Kidney epithelial cell (primary cell): ENCODE measurements at regions not wholly inside any gene's neighbourhood (a gene's known extent, or its start where the extent isn't known, plus 50 kb on each side); places are given as distances from the start of the nearest gene placed in this dataset.

Source experiments
- DNase-seq: peaks from one replicate; pipeline ENCODE4 v3.0.0-alpha.2; 2010; ENCODE audit warnings: low read depth
- H3K27me3 ChIP-seq: 2 replicates; pipeline ENCODE4 v1.6.0; 2011; ENCODE audit warnings: low read length; ENCODE audit not compliant: control insufficient read depth, insufficient read depth
- H3K36me3 ChIP-seq: 2 replicates; pipeline ENCODE4 v1.5.1; 2011; ENCODE audit warnings: low read length; ENCODE audit not compliant: control insufficient read depth, insufficient read depth
- H3K4me3 ChIP-seq: 2 replicates; pipeline ENCODE4 v1.5.1; 2011; ENCODE audit warnings: low read depth, mild to moderate bottlenecking, control low read depth, low read length
- CTCF ChIP-seq: IDR thresholded peaks from 2 replicates; pipeline ENCODE4 v1.5.1; 2011; ENCODE audit warnings: mild to moderate bottlenecking, moderate library complexity, low read length, control low read depth, inconsistent platforms; ENCODE audit not compliant: insufficient read depth, poor library complexity, severe bottlenecking

- Histone ChIP-seq H3K36me3 (no peaks in the 10 kb centered on the region), H3K4me3 (no peak overlapping the region), H3K27me3 (no peaks in the 10 kb centered on the region)
- no peak for TF ChIP-seq CTCF
- DNase-seq = no peak
Measured at GRCh38 chr3:11948866-11949265, 55.3 kb upstream of the SYN2 start.

- no peaks in the 10 kb centered on the region for H3K27me3 ChIP-seq
- DNase-seq = no peak
- H3K36me3 ChIP-seq = no peaks in the 10 kb centered on the region
- H3K4me3 ChIP-seq = no peak overlapping the region
- TF ChIP-seq CTCF = no peak
Measured at GRCh38 chr3:11949351-11949750, 54.8 kb upstream of the SYN2 start.

- no peak for TF ChIP-seq CTCF
- no peak for DNase-seq
- H3K4me3 ChIP-seq = no peak overlapping the region
- no peaks in the 10 kb centered on the region for H3K36me3 ChIP-seq
- H3K27me3 ChIP-seq = no peaks in the 10 kb centered on the region
Measured at GRCh38 chr3:11950576-11950975, 53.6 kb upstream of the SYN2 start.

- no peaks in the 10 kb centered on the region for H3K36me3 ChIP-seq
- H3K27me3 ChIP-seq = no peaks in the 10 kb centered on the region
- no peak overlapping the region for H3K4me3 ChIP-seq
- no peak for DNase-seq
- TF ChIP-seq CTCF = no peak
Measured at GRCh38 chr3:11953350-11953749, 50.8 kb upstream of the SYN2 start.

GRCh38 chr3:11953778-11954177 lies 50.4 kb upstream of the SYN2 start:
- TF ChIP-seq CTCF = no peak
- Histone ChIP-seq H3K4me3 (no peak overlapping the region), H3K36me3 (no peaks in the 10 kb centered on the region), H3K27me3 (no peaks in the 10 kb centered on the region)
- DNase-seq = no peak

GRCh38 chr3:11954312-11954934 lies 49.8 kb upstream of the SYN2 start:
- H3K27me3 ChIP-seq = no peaks in the 10 kb centered on the region
- no peaks in the 10 kb centered on the region for H3K36me3 ChIP-seq
- no peak overlapping the region for H3K4me3 ChIP-seq
- no peak for DNase-seq
- no peak for TF ChIP-seq CTCF
